HG03521 (cell line): ENCODE measurements at regions not wholly inside any gene's neighbourhood (a gene's known extent, or its start where the extent isn't known, plus 50 kb on each side); places are given as distances from the start of the nearest gene placed in this dataset.
"Not testable (repeated sequence)": the region's sequence is repeated elsewhere in the genome, so short reads cannot be mapped to it uniquely, and the experiment has no call there.

Experiments used
- ATAC-seq: cut with Tn5 transposase; IDR thresholded peaks from one replicate; pipeline ENCODE4 v1.9.1; 2021; ENCODE audit warnings: mild to moderate bottlenecking, moderate library complexity; ENCODE audit not compliant: unreplicated experiment

DNA sequence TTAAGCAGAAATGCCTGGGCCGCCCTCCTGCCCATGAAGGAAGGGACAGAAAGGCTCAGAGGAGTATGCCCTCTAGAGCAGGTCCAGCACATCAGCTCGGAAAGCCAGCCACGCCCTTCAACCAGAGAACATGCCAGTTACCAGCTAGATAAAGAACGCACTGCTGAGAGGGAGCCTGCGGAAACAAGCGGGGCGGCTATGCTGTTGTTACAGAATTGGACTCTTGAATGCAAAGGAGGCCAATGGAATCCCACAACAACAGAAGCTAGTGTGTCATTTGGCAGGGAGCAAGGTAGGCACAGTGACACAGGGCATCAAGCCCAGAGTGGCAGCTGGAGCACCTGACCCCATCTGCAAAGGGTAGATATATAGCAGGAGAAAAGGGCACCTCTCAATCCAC, 242.9 kb upstream of the ID2 start:
- no peak for ATAC-seq

DNA sequence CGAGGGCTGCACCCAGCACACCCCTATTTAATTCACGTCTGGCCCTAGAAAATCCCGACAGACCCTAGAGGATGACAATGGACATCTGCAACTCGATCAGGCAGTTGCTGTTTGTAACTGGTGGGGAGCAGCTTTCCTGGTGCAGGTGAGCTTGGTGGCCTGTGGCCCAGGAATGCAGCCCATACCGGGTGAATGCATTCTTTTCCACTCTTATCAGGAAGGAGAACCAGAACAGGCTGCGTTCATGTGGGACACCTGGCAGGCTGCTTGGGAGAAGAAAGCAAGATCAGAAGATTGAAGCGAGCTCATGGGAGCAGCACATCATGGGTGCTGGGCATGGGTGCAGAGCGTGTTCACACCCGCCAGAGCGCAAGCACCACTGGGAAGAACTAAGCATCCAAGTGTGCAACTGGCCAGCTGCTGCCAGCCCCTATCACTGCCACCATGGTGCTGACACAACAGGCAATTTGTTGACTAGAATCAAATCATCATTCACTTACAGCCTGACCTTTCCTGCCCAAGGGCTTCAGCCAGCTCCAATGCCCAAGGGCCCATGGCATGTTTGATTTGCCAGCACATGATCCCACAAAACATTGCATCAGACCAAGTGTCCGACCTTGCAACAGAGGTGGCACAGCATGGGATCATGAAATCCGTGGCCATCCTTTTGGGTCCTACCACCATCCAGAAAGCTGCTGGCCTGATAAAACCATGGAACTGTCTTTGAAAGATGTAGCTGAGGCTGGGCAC, 241.7 kb upstream of the ID2 start:
- no peak for ATAC-seq

DNA sequence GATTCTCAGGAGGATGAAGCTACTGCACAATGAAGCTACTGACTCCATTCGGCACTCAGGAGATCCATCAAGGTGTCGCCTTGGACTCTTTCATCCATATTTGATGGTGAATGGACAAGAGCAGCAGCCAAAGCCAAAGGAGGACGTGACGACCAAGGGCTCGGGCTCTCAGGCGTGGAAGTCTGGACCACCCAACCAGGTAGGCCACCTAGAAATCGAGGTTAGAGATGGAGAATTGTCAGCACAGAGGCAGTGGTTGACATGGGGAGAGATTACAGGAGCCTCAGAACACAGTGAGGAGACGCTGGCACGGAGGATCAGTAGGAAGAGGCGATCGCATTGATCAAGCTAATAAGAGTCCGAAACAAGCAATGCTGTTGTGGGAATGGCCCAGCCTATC, 240.5 kb upstream of the ID2 start:
- ATAC-seq = no peak

DNA sequence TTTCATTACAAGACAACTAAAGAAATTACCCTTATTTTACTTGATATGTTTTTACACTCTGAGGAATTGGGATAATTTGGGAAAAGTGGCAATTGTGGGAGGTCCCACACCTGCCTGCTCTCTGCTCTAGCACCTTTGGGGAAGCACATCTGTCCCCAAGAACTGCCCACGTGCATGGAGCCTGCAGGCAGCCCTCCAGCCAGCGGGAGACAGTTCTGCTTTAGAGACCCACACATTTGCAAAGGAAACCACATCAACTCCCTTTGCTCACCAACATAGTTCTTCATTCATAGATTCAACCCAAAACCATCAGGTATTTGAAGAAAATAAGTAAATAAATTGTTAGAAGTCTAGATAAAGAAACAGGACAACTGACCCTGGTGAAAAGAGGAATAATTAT, 239.9 kb upstream of the ID2 start:
- ATAC-seq = peak; percentile 67

DNA sequence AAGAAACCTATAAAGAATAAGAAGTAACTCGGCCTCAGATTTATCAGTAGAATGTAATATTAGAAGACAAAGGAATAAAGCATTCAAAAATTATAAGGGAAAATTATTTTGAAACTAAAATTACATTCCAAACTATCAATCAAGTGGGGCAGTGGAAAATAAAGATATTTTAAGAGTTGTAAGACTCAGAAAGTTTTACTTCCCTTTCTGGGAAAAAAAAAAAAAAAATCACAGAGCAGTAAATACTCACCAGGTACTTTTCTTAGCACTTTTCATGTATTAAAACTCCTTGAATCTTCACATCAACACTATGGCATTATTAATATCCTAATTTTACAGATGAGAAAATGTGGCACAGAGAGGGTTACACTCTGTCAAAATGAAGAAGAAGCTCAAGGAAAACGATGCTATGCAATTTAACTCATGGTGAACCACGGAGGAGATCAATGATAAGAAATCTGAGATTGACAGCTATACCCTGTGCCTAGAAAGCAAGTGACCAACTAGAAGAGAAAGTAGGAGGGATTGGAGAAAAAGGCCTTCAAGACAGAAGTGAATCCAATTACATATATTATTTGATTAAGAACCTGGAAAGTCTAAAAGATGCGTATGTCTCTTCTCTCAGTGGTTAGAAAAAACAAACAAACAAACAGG, 238.9 kb upstream of the ID2 start:
- ATAC-seq = no peak

DNA sequence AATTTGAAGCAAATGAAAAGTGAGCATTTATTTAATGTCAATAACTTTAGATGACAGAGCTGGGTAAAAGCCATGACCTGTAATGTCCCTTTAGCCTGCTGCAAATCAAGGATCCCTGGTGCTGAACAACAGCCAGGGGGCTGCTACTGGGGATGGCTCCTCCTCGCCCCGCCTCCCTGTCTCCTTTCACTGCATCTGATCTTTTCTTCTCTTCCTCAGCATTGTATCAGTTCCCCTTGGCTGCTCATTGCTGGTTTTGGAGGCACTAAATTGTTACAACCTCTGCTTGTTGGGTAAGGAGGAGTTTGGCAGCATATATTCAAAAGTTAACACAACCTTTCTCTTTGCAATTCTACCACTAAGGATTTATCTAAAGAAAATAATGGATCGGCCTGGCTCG, 236.3 kb upstream of the ID2 start:
- no peak for ATAC-seq

DNA sequence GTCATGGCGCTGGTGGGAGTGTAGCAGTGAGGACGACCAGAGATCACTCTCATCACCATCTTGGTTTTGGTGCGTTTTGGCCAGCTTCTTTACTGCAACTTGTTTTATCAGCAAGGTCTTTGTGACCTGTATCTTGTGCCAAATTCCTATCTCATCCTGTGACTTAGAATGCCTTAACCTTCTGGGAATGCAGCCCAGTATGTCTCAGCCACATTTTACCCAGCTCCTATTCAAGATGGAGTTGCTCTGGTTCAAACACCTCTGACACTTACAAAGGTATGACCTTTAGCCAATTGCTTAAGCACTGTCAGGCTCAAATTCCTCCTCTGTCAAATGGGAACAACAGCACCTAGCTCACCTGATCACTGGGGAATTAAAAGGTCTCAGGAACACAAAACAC, 235.1 kb upstream of the ID2 start:
- ATAC-seq = not testable (repeated sequence)

DNA sequence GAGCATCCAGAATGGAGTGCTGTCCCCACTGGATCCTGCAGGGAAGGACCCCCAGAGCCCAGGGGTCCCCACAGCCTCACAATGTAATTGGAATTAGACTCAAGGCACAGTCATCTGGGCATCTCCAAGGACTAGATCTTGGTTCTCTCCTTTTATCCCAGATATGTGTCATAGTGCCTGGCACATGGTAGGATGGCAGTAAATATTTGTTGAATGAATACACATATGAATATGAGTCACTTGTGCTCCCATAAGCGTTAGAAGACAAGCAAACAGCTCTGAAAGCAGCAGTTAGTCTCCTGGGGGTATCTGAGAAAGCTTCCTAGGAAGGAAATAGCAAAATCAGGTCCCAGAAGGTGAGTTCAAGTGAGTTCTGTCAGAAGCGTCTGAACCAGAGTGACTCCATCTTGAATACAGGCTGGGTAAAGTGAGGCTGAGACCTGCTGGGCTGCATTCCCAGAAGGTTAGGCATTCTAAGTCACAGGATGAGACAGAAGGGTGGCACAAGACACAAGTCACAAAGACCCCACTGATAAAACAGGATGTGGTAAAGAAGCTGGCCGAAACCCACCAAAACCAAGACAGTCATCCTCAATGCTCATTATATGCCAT, 234.1 kb upstream of the ID2 start:
- no peak for ATAC-seq

DNA sequence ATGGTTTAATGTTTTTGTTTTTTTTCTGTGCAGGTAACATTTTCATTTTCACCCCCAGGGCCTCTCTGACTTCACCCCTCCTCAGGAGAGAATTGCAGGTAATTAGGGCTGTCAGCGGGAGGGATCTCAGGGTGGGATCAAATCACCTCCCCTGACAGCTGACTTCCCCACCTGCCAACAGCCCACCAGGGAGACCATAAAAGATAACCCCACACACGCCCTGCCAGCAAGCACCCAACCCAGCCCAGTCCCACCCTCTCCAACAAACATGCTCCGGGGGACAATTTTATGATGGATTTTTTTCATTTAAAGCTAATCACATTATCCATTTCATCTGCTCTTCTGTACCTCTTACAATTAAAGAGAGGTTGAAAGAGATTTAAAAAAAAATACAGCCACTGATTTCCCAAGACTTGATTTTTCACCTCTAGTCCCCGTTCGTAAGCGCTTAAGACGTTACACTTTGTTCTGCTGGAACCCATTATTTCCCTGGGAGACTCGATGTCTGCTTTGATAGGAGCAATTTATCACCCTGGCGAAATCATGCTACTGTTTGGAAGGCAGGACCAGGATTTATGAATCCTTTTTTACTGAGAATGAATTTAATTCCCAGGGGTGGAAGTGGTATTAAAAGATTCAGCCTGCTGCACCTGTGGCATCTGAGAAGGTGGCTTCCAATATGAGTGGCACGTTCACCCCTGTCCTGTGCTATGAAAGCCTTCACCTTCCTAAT, 232.9 kb upstream of the ID2 start:
- no peak for ATAC-seq

DNA sequence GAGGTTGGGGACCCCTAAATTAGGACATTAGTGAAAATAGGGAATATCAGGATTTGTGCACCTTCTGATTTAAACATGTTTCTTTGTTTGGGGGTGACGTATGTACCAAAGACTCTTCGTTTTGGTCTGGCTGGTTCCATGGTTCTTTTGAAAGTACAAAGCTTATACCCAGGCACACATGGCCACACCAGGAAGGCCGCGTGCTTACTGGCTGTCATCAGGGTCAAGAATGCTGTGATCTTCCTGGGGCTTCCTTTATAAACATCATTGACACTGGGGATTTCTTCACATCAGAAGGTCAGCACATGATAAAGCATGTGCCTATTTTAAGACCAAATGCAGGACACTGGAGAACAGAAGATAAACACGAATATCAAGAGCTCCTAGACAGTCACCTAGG, 230.6 kb upstream of the ID2 start:
- no peak for ATAC-seq

DNA sequence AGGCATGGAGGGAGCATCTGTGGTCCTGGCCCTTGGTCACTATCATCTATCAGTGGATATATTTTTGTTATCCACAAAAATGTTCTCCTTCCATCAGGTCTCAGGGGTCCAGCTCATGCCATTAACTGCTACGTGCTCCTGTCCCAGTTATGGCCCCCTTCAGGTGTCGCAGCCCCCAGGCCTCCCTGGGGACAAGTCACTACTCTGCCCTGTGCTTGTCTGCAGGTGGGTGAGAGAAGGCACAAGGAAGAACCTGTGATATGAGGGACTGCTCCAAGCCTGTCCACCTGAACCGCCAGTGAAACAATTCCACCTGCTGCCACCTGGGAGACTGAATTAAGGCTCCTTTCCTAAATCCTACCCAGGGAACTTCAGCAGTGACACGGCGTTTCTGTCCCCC, 229.6 kb upstream of the ID2 start:
- ATAC-seq = no peak

DNA sequence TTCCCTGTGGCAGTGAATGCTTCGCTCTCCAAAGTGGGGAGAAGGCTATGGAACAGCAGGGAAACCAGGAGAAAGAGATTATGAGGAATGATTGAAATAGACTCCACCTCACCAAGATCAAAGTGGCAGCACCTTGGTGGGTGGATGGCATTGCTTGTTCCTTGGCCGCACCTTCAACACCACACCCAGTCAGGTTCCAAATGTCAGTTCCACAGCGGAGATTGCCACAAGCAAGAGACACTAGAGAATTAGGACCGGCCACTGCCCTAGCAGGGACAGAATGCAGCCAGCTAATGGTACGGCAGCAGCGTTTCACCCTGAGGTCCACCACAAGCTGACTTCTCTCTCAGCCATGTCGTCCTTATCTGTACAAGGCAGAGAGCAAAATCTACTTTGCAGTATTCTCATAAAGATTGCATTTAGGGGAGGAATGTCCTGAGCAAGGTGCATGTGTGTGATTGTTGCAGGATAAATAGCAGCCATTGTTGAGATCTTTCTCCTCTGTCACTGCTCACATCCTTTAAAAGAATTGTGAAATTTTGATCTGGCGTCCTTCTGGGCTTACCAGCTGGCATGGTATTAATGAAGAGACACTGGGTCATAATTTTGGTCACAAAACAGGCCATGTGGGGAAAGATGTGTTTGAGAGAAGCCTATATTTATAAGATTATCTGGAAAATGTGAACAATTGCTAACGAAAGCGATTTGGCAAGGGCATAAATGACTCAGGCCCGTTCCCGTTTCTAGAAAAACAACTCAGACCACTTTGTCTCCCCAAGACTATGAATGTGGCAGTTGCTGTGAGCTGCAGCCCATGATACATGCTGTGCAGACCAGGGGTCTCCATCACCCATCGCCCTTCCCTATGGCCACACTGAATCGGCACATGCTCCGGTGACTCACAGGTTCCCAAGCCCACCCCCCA, 228.6 kb upstream of the ID2 start:
- no peak for ATAC-seq

DNA sequence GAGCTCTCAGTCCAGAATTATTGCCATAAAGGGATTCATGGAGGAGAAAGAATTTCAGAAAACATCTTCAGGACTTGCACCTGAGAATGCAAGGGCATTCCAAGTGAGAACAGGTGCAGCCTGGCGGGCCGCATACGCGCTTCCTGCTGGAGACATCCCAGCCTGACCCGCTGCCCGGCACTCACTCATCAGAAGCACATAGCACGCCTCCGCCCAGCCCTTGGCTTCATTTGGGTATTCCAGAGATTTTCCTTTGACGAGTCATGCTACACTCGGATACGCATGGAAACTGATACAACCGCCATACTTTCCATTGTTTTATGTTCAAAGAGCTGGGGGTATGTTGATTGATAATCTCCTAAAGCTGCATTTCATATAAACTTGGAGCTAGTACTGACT, 228.0 kb upstream of the ID2 start:
- ATAC-seq = no peak

DNA sequence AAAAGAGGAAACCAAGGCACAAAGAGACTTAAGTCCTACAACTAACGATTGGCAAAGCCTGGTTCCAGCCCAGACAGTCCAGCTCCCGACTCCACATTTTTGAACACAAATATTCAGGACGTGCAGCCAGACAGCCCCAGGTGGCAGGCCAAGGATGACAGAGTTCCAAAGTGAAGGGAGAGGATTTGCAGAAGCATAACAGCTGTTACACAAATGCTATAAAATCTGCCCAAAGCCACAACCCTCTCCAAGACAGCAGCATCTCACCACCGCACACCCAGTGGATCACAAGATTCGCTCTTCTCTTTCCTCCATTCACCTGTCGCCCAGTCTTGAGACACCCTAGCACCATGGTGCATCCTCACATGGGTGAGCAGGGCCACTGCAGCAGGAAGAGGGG, 227.1 kb upstream of the ID2 start:
- ATAC-seq = no peak

DNA sequence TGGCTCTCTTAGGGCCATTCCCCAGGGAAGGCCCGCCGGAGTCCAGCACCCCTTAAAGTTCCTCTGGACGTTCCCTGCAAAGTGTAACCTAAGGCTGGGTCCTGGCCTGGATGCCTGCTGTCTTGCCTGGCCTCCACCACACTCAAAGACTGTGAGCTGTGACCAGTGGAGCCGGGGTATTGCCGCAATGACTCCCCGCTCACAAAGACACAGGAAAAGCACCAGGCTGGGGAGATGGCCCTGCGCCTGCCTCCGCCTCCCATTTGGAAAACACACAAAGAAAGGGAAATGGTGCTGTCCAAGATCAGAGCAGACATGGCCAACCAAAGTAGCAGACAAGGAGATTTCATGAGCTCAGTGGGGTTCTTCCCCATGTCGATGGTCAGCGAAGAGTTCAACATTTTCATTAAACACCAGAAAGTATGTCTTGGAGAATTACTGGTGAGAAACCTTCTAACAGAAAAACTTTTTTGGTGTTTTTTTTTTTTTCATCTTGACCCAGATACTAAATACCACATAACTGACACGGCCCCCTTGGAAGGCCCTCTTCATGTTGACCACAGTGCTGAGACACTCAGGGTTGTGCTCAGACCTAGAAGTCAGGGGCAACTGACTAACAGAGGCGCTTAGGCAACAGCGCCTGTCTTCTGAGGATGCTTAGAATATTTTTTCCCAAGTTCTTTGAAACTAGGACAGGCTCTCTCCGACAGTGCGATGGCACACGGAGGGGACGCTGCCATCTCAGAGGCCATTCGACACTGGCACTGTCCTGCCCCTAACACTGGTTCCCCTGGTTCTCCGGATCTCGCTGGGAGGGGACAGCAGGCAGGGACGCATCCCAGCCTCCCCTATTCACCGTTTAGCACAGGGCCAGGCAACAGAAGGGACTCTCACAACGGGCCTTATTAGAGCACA, 226.4 kb upstream of the ID2 start:
- ATAC-seq = no peak

DNA sequence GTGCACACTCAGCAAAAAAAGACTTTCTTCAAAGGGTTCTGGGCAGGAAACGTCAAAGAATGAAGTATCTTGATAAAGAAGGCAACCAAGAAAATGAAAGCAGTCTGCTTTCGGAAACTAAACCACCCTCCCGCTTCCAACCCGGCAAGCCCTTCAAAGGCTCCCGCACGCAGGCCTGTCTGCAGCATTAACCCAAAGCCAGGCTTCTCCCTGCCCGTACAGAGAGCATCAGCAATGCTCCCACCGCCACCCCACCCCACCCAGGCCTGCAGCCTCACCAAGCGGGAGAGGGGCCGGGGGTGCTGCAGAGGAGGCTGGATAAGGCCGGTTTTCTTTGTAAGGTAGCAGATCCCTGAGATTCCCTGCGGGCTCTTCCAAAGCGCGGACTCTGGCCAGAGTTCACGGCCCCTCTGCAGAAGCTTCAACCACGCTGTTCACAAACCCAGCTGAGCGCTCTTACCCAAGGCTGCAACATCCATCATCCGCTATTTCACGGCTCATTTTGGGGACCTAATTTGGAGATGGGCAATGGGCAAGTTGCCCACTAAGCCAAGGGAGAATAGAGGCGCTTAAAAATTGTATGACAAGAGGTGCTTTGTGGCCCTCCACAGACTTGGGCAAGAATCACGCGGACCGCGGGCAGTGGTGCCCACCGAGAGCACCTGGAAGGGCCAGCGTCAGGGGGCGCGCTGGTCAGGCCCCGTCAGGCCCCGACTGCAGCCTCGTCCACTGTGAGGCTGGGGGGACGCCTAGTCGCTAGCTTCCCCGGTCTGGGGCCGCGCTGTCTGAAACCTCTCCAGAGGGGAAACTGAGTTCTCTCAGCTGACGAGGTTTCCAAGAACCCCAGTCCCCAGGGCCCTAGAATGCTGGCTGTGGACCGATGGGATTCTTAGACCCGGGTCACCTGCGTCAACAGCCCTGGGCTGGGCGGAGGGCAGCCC, 225.4 kb upstream of the ID2 start:
- no peak for ATAC-seq

DNA sequence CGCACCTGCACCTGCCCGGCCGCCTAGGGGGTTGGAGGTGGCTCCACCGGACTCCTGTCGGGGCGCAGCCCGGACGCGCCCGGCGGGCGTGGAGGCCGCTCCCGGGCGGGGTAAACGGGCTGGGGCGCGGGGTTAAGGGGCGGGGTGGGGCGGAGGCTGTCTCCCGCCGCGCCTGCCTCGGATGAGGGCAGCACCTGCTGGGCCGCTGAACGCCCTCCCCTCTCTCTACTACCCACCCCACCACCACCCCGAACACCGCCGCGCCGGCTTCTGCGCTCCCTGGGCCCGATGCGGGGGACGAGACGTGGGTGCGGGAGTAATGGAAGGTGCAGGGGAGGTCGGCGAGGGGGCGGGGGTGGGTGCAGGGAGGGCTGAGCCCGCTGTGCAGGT, 224.8 kb upstream of the ID2 start:
- ATAC-seq = no peak

DNA sequence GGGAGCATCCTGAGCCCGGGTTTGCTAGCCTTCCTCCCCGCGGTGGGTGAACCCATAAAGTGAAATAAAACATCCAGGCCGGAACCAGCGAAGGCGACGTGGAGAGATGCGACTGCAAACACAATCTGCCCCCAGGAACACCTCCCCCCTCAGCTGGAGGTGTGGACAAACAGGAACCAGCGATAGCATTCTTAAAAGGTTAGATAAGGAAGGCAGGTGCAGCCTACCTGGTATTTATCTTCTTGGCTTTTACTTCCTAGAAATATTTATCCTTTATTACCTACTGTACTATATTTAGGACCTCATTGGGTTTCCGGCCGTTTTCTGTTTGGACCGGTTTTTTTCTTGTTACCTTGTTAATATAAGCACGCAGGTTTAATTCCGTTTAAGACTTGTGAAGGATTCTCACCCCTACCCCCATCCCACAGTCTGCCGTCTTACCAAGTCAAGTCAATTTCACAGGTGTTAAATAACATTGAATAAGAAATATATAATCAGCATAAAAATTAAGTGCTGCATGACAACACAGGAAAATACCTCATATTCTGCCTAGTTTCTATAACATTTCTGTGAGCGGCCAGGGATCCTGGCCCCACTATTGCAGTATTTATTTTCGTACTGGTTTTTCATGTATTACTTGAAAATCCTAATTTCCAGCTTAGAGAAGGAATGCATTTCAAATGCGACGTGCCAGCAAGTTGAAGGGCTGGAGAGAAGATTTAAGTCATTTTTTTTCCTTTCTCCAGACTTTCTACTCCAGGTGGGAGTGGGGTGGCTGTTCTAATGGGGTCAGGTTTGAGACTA, 224.0 kb upstream of the ID2 start:
- no peak for ATAC-seq
